ENCODE measurements at regions not wholly inside any gene's neighbourhood (a gene's known extent, or its start where the extent isn't known, plus 50 kb on each side); places are given as distances from the start of the nearest gene placed in this dataset.

DNA sequence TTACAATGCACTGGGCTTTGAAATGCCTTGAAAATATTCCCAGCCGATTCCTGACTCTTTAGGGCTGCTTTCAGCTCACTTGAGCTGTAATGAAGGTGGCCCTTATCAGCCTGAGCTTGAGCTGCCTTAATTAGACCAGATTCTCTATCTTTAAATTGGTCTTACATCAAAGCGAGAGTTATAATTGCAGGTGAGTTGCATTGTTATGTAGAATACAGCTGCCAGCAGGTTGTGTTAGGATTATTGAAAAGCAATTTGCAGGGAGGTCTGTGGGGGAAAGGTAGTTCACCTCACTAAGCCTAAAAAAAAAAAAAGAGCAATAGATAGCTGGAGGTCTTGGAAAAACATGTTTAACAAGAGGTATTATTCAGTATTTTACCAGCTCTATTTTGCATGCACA lies 142.2 kb upstream of the HABP2 start:
- no peak for DNase-seq (ENCODE audit: low read depth in 4 of 4, low spot score in 1 of 4)

GRCh38 chr10:113411456-113411855 lies 141.4 kb upstream of the HABP2 start:
- DNase-seq (ENCODE audit: low read depth in 4 of 4, low spot score in 1 of 4) = no peak

DNA sequence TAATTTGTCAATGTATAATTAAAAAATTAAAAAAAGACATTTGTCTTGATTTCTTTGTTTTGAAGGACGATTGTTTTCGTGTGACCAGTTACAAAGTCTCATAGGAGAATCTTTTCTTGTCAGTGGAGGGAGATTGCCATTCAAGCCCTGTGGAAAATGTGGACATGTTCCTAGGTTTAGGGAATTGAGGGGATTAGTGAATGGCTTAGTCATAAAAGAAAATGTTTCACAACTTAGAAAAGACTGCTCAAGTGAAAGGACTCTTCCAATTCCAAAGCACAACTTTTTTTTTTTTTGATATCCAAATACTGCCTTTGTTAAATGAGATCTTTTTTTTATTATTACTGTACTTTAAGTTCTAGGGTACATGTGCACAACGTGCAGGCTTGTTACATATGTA lies 140.7 kb upstream of the HABP2 start:
- no peak for DNase-seq (ENCODE audit: low read depth in 4 of 4, low spot score in 1 of 4)

DNA sequence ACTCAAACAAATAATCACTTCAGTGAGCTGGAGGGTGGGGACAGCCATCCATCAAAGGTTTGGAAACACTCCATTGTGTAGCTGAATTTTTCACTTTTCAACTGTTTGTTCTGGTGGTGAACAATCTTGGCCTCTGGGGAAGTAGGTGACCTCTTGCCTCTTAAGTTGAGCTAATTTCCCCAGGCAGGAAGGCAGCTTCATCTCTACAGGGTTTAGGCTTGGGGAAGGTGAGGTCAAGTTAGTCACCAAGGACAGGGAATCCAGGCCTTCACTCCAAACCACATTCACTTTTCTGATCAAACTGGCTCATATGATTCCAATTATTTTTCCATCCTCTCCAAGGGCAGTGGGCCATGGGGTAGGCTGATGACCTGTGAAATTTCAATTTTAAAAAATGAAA lies 138.3 kb upstream of the HABP2 start:
- DNase-seq (ENCODE audit: low read depth in 4 of 4, low spot score in 1 of 4) = no peak

- DNase-seq (ENCODE audit: low read depth in 4 of 4, low spot score in 1 of 4) = no peak
These were observed 137.6 kb upstream of the HABP2 start for GRCh38 chr10:113415246-113415645.

GRCh38 chr10:113420057-113420732 lies 132.7 kb upstream of the HABP2 start:
- DNase-seq (ENCODE audit: low read depth in 4 of 4, low spot score in 1 of 4) = no peak

DNA sequence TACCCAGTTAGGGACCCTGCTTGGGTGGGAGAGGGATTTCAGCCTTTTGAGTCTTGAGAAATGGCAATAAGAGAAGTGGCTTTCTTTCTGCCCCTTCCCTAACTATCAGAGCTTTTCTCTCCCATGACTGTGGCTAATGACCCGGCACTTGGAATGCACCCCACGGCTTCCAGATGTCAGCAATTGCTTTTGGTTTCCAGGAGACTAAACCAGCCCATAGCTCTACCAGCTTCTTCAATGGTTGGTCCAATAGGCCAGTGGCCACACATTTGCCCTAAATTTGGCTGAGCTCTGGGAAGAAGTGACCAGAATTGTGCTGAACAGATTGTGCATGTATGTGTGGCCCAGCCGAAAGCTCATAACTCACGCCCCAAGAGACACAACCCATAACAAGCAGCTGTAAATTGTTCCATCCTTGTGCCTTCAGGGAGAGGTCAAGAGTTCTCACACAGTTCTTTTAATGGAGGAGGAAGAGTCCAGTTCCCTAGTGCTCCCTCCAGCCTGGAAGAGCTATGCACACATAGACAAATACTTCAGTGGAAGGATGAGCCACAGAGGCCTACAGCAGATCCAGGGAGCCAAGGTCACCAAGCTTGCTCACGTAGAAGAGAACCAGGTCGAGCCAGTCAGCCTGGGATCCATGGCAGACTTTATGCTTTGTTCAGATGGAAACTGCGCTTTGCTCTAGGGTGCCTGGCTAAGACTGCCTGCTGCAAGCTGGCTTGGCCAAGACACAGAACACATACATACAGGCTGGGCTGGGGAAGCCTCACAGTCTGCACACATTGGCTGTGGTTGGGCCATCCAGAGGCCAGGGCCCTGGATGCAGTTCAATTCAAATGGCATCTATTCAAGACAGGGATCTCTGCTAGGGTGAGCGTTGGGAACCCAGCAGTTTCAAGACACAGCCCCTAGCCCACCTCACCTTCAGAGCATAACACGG lies 131.8 kb upstream of the HABP2 start:
- DNase-seq (ENCODE audit: low read depth in 4 of 4, low spot score in 1 of 4) = no peak

DNA sequence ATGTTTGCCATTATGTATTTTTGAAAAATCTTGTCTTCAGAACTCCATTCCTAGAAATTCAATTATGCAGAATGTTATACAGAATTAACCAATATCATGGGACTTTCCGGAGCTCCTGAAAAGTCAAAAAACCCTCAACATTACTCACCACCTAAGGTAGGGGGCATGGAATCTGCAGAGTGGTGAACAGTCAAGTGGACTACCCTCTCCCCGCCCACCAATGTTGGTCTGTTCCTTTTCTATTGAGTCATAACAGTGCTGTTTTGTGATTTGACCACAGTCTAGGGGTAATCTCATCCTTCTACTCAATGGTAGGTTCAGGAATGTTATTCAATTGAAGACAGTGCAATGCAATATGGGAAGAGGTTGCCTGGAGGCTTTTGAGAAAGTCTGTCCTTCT lies 130.5 kb upstream of the HABP2 start:
- DNase-seq (ENCODE audit: low read depth in 4 of 4, low spot score in 1 of 4) = no peak

DNA sequence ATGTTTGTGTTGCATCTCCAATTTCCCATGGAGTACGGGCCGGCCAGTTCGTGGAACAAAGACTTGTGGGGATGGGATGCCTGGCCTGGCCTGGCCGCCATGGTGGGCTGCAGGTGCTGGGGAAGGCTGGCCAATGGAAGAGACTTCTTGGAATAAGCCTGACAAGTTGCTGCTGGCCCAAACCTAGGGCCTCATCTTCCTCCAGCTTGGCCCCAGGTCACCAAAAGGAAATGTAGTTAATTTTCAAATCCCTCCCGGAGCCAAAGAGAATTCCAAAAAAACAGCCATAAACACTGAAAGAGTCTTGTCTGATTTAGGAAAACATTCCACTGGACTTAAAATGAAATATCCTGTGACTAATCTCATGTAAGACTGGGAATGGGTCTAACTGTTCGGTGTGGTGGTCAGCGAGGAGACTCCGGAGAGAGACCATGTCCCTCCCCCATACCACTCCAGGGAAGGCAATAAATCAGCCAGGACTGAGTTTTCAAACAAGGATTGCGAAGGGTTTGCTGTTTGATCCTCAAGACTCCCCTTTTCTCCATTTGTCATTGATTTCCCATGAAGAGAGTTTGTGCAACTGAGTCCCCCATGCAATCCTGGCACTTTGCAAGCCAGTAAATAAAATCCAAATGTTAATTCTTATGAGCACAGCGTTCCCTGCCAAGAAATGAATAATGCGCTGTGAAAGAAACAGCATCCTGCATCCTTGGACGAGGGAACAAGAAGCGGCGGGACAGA lies 128.7 kb upstream of the HABP2 start:
- DNase-seq (ENCODE audit: low read depth in 4 of 4, low spot score in 1 of 4) = no peak

DNA sequence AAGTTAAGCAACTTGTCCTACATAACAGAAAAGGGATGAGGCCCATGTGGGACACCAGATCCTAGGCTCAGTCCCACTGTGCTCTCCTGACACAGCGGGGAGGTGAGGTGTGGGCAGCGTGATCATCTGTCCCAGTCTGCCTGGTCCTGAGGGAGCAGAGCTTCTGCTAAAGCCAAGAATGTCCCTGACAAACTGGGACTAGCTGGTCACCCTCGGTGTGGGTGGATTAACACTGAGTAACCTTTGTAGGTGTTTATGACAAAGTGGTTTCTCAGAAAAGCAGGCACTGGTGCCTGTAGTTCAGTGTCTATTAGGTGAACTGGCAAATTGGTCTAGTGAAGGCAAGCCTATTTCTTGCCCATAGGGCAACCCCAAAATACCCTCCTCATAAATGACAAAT lies 127.8 kb upstream of the HABP2 start:
- no peak for DNase-seq (ENCODE audit: low read depth in 4 of 4, low spot score in 1 of 4)

GRCh38 chr10:113425541-113425951 lies 127.3 kb upstream of the HABP2 start:
- DNase-seq (ENCODE audit: low read depth in 4 of 4, low spot score in 1 of 4) = no peak

DNA sequence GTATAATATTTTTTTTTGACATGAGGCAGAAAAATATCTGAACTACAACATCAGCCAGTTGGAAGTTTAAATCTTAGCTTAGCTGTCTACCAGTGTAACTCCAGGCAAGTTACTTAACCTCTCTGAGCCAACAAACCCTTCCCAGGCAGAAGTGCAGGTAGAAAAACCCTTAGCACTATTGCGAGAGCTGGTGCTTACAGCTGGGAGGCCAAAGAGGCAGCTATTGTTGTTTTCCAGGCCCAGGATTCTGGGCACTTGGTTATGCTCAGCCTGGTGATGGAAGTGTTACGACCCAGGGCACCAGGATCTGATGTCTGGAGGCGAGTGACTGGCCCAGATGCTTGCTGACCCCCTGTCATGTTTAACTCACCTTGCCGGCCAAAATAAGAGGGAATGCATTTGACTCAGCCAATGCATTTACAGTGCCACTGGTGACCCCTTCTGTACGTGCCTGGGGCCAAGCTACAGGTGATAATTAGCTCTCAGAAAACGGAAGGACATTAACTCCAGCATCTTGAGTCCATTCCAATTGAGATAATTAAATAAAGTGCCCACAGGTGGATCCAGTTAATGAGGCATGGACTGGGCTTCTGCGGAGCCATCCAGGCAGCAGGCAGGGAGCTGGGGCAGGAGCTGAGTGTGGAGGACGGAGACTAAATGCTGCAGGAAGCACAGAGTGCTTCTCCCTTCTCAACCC lies 126.5 kb upstream of the HABP2 start:
- no peak for DNase-seq (ENCODE audit: low read depth in 4 of 4, low spot score in 1 of 4)

GRCh38 chr10:113427236-113427735 lies 125.6 kb upstream of the HABP2 start:
- DNase-seq (ENCODE audit: low read depth in 4 of 4, low spot score in 1 of 4) = no peak

DNA sequence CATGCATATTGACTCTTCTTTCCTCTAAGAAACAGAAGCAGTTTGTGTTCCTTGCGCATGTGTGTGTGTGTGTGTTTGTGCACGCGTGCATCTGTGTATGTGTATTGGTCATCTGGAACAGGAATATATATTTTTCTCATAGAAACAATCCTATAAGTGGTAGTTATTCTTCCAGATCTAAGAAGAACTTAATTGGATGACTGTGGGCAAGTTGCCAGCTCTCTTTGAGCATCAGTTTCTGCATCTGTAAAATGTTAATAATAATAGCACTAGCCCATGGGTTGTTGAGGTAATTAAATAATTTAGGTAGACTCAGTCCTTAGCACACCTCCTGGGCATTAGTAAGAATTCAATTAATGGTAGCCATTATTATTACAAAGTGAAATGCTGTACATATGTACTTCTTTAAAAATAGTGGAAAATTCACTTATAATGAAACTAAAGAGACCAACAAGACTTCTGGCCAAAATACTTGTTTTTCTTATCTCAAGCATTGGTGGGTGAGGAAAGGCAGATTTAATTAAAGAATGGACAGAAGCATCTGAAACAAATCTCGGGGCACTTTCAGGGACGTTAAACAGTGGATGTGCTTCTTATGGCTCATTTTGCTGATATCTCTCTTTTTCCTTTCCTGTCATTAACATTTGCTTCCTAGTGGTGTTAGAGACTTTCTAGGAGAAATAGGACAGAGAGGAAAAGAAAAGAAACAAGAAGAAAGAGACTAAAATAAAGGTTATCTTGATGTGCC lies 124.9 kb upstream of the HABP2 start:
- DNase-seq (ENCODE audit: low read depth in 4 of 4, low spot score in 1 of 4) = no peak

GRCh38 chr10:113430634-113431397 lies 122.0 kb upstream of the HABP2 start:
- no peak for DNase-seq (ENCODE audit: low read depth in 4 of 4, low spot score in 1 of 4)

DNA sequence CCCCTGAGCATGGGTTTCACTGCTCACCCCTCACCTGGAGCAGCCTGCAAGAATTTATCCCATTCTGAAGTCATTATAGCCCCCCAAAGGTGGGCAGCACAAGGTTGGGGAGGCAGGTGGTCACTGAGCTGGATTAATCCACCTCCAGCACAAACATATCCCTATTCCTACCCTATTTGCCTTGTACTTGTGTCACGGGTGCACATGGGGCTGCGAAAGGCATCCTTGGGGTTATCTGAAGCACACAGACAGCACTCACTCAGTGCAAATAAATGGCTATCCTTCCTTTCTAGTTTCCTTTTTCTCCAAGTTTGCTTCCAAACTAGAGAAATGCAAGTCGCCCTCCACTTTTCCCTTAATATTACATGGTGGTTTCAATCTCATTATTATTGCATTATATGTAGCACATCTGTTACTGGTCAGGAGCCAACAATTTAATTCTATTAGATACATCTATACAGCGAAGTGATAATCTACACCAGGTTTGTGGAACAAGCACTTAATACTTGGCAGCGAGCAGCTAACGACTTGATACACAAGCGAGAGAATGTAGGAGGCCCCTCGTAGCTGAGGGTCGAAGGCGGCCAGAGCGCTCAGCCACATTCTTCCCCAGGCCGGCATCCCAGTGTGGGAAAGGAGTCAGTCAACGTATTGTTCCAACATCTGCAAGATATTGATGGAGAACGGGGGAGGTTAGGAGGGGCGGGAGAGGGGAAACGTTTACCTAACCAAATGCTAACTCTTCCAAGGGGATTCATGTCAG lies 121.3 kb upstream of the HABP2 start:
- no peak for DNase-seq (ENCODE audit: low read depth in 4 of 4, low spot score in 1 of 4)

DNA sequence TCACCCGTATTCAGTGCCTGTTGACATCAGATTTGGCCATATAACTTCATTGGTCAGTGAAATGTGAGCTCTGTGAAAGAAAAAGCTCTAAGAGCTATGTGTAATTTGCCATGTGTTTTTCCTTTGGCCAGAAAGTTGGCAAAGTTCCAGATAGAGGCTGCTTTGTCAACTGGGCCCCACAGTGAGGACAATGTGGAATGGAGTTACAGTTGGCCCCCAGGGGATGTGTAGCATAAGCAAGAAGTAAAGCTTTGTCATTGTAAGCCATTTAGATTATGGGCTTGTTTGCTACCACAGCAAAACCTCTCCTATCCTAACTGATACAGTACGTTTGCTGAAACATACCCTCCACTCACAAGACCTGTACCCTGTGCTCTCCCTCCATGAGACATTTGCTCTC lies 119.1 kb upstream of the HABP2 start:
- no peak for DNase-seq (ENCODE audit: low read depth in 4 of 4, low spot score in 1 of 4)

DNA sequence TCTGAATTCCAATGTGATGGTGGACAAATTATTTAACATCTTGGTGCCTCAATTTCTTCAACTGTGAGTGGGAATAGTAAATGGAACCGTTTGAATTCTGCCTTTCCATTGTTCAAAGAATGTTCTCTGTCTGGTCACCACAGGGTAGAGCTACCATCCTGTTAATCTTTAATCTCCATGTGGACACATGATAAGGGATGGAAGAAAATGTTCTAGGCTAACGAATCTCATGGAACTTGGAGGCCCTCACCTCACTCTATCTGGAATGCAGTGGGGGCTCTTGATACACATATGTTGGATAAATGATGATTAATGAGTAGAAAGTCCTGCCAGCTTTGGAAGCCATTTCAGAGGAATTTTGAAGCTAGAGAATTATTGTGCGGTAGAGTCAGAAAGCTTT lies 118.5 kb upstream of the HABP2 start:
- DNase-seq (ENCODE audit: low read depth in 4 of 4, low spot score in 1 of 4) = no peak

DNA sequence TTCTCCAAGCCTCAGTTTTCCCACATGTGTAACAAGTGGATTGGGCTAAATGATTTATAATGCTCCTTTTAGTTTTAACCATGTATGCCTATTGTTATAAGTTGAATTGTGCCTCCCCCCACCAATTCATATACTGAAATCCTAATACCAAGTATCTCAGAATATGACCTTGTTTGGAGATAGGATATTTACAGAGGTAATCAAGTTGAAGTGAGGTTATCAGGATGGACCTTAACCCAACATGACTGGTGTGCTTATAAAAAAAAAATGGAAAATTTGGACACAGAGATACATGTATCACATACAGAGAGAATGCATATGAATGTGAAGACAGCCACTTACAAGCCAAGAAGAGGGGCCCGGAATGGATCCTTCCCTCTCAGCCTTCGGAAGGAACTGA lies 117.9 kb upstream of the HABP2 start:
- no peak for DNase-seq (ENCODE audit: low read depth in 4 of 4, low spot score in 1 of 4)
